ENCODE measurements at regions not wholly inside any gene's neighbourhood (a gene's known extent, or its start where the extent isn't known, plus 50 kb on each side); places are given as distances from the start of the nearest gene placed in this dataset.

DNA sequence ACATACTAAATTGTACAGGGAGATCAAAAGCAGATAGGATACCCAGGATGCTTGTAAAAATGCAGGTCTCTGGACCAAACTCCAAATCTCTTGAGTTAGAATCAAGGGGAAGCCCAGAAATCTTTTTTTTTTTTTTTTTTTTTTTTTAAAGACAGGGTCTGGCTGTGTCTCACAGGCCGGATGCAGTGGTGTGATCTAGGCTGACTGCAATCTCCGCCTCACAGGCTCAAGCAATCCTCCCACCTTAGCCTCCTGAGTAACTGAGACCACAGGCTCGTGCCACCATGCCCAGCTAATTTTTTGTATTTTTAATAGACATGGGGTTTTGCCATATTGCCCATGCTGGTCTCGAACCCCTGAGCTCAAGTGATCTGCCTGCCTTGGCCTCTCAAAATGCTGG lies 373.5 kb downstream of the SHQ1 start:
- TF ChIP-seq, protein P1, sequence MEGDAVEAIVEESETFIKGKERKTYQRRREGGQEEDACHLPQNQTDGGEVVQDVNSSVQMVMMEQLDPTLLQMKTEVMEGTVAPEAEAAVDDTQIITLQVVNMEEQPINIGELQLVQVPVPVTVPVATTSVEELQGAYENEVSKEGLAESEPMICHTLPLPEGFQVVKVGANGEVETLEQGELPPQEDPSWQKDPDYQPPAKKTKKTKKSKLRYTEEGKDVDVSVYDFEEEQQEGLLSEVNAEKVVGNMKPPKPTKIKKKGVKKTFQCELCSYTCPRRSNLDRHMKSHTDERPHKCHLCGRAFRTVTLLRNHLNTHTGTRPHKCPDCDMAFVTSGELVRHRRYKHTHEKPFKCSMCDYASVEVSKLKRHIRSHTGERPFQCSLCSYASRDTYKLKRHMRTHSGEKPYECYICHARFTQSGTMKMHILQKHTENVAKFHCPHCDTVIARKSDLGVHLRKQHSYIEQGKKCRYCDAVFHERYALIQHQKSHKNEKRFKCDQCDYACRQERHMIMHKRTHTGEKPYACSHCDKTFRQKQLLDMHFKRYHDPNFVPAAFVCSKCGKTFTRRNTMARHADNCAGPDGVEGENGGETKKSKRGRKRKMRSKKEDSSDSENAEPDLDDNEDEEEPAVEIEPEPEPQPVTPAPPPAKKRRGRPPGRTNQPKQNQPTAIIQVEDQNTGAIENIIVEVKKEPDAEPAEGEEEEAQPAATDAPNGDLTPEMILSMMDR (IDR thresholded peaks at IDR 0.05) = no peak
- no peak for TF ChIP-seq ZFX (IDR thresholded peaks at IDR 0.05; ENCODE audit: borderline replicate concordance)
- no peak overlapping the region for H3K27ac ChIP-seq

DNA sequence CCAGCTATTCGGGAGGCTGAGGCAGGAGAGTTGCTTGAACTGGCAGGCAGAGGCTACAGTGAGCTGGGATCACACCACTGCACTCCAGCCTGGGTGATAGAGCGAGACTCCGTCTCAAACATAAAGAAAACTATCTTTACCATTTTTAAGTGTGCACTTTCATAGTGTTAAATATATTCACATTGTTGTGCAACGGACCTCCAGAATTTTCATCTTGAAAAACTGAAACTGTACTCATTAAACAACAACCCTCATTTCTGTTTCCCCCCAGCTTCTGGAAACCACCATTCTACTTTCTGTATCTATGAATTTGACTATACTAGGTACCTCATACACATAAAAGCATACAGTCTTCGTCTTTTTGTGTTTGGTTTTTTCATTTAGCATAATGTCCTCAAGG lies 375.1 kb downstream of the SHQ1 start:
- TF ChIP-seq, protein P1 (IDR thresholded peaks at IDR 0.05) = no peak
- TF ChIP-seq ZFX (IDR thresholded peaks at IDR 0.05; ENCODE audit: borderline replicate concordance) = no peak
- no peak overlapping the region for H3K27ac ChIP-seq

DNA sequence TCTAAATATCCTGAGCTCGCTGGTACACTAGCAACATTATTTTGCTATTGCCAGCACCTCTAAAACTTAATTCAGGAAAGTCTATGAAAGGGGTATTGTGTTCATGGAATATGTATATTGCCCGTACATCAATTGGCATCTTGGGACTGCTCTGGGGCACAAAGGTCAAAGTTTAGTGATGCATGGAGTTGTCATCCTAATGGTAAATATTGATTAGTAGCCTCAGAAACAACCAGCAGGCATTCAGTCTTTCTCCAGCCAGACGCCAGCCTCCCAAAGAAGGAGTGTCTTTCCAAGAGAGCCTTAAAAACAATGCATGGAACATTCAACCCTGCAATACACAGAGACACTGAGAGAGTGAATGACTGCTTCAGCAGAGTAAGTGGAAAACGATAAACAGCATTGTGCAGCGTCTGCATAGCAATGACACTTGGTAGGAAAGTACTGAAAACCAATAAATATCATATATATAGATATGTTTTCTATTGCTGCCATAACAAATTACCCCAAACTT lies 377.3 kb downstream of the SHQ1 start:
- TF ChIP-seq, protein P1 (IDR thresholded peaks at IDR 0.05) = no peak
- TF ChIP-seq ZFX (IDR thresholded peaks at IDR 0.05; ENCODE audit: borderline replicate concordance) = no peak
- no peak overlapping the region for H3K27ac ChIP-seq

DNA sequence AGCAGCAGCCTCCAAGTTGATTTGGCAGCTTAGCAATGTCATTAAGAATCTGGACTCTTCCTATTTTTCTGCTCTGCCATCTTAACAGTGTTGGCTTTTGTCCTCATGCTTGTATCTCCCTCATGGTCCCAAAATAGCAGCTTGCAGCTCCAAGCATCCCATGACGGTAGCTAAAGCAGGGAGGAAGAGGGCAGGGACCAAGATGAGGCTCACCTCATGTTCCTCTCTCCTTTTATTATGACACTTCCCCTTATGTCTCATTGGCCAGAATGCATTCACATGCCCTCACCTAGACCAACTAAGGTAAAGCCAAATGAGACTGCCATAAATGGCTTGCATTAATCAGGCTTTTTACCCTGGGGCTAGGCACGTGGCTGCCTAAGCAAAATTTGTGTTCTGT lies 382.4 kb downstream of the SHQ1 start:
- TF ChIP-seq, protein P1 (IDR thresholded peaks at IDR 0.05) = no peak
- no peak for TF ChIP-seq ZFX (IDR thresholded peaks at IDR 0.05; ENCODE audit: borderline replicate concordance)
- no peak overlapping the region for H3K27ac ChIP-seq

DNA sequence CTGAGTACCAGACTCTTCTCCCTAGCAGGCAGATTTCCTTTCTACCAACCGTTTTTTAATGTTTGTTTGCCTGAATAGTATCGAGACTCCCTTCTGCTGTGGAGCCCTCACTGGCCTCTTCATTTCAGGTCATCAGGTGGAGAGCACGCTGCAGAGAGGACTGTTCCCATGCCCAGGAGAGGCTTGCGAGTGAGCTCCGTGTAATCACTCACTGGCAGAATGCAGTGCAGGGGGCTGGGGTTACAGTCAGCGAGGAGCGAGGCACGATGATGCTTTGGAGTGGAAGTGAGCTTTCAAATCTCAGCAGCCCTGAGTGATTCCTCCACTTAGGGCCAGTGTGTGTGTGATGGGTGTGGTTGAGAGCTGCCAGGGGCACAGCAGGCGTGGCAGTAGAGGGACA lies 385.2 kb downstream of the SHQ1 start:
- no peak overlapping the region for H3K27ac ChIP-seq
- TF ChIP-seq ZFX (IDR thresholded peaks at IDR 0.05; ENCODE audit: borderline replicate concordance) = no peak
- TF ChIP-seq, protein P1 (IDR thresholded peaks at IDR 0.05) = no peak

DNA sequence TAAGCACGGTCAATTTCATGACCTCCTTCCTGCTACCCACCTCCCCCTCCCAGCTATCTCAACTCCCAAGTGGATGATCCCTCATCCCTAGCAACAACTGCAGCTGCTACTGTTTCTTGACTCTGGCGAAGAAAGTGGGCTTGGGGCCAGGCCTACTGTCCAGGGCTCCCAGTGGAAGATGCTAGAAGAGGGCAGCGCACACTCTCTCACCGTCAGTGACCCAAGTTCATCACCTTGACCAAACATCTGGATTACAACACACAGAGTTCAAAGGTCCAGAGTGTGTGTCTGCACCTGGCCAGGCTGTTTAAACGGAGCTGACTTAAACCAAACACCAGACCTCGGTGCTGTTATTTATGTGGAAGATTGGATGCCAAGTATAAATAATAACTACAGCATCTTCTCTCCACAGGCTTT lies 385.6 kb downstream of the SHQ1 start:
- TF ChIP-seq, protein P1 (IDR thresholded peaks at IDR 0.05) = no peak
- no peak for TF ChIP-seq ZFX (IDR thresholded peaks at IDR 0.05; ENCODE audit: borderline replicate concordance)

DNA sequence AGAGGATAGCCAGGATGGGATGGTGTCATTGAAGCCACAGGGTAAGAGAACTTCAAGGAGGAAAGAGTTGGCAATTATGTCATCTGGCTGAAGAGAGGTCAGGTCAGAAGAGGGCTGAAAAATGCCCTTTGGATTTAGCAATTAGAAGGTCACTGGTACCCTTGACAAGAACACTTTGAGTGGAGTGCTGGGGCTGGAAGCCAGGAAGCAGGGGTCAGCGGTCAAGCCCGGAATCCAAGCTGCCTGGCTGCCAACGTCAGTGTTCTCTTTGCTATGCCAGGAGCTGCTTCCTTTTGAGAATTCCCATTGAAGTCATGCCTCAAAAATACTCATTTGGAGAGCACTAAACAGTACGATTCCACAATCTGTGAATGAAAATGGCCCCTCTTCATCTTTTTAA lies 386.5 kb downstream of the SHQ1 start:
- TF ChIP-seq ZFX (IDR thresholded peaks at IDR 0.05; ENCODE audit: borderline replicate concordance) = no peak
- TF ChIP-seq, protein P1 (IDR thresholded peaks at IDR 0.05) = no peak
- no peak overlapping the region for H3K27ac ChIP-seq

More for the DNA sequence above, 385.6 kb downstream of the SHQ1 start:
- H3K27ac ChIP-seq = no peak overlapping the region
